PFSK-1 (cell line): ENCODE measurements at regions not wholly inside any gene's neighbourhood (a gene's known extent, or its start where the extent isn't known, plus 50 kb on each side); places are given as distances from the start of the nearest gene placed in this dataset.

Experiments
- FOXP2 ChIP-seq: optimal IDR thresholded peaks from 2 replicates; pipeline ENCODE3; 2011; ENCODE audit warnings: borderline replicate concordance, control low read depth, inconsistent platforms; ENCODE audit not compliant: insufficient read depth; ENCODE audit errors: extremely low read length, extremely low read depth
- POLR2AphosphoS5 ChIP-seq: IDR thresholded peaks from 2 replicates; pipeline ENCODE4 v1.6.1; 2012; ENCODE audit warnings: low read depth, mild to moderate bottlenecking, control low read depth, low read length, moderate library complexity
- SIN3A ChIP-seq: IDR thresholded peaks from 2 replicates; pipeline ENCODE4 v1.6.1; 2012; ENCODE audit warnings: mild to moderate bottlenecking, low read length, moderate library complexity, borderline replicate concordance; ENCODE audit not compliant: insufficient read depth
- TAF1 ChIP-seq: IDR thresholded peaks from 2 replicates; pipeline ENCODE4 v1.6.1; 2012; ENCODE audit warnings: low read length, control low read depth, borderline replicate concordance; ENCODE audit not compliant: insufficient read depth
- TF ChIP-seq, protein P1 (sequence below), 2 experiments: IDR thresholded peaks; 2 replicates each; pipeline versions ENCODE4 v1.6.1 to v1.8.0; 2011 to 2012; ENCODE audit warnings: low read depth in 2 of 2, low read length in 2 of 2, control low read depth in 1 of 2, inconsistent platforms in 1 of 2, mild to moderate bottlenecking in 1 of 2, moderate library complexity in 1 of 2; ENCODE audit not compliant: insufficient read depth in 1 of 2

DNA sequence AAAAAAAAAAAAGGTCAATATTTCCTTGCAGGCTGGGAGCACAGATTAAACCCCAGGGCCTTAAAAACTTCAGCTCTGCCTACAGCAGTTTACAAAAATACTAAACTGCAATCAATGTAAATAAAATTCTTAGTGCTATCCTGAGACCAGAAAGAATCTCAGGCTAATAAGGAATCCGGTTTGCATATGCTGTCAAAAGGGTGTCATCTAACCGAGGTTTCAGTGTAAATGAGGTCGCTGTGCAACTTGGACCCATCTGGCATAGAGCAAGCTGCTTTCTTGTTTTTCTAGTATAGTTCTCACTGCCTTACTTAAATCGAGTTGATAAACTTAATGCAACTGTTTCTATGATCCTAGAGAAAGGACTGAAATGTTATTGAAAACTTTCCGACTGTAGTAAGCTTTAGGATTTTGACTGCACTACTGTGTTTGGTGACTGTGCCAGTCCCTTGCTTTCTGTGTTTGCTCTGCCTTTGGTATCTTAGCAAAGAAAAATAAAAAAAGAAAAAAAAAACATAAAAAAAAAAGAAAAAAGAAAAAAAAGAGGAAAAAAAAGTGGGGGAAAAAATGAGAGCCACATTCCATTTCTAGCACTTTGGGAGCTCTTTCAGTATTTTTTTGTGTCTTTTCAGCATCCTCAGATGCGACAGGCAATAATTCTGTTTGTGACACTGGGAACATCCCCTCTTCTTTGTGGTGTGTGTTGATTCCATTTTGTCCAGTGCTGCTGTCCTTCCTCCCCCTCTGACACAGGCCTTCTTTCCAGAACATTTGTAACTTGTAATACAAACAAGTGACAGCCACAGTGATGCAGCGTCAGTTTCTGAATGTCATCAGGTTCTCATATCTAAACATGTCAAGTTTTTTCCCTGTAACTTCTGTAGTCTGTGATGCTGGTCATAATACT, 340.5 kb downstream of the ZNF536 start:
- TF ChIP-seq SIN3A: no peak
- no peak for TF ChIP-seq POLR2AphosphoS5
- TF ChIP-seq, protein P1, sequence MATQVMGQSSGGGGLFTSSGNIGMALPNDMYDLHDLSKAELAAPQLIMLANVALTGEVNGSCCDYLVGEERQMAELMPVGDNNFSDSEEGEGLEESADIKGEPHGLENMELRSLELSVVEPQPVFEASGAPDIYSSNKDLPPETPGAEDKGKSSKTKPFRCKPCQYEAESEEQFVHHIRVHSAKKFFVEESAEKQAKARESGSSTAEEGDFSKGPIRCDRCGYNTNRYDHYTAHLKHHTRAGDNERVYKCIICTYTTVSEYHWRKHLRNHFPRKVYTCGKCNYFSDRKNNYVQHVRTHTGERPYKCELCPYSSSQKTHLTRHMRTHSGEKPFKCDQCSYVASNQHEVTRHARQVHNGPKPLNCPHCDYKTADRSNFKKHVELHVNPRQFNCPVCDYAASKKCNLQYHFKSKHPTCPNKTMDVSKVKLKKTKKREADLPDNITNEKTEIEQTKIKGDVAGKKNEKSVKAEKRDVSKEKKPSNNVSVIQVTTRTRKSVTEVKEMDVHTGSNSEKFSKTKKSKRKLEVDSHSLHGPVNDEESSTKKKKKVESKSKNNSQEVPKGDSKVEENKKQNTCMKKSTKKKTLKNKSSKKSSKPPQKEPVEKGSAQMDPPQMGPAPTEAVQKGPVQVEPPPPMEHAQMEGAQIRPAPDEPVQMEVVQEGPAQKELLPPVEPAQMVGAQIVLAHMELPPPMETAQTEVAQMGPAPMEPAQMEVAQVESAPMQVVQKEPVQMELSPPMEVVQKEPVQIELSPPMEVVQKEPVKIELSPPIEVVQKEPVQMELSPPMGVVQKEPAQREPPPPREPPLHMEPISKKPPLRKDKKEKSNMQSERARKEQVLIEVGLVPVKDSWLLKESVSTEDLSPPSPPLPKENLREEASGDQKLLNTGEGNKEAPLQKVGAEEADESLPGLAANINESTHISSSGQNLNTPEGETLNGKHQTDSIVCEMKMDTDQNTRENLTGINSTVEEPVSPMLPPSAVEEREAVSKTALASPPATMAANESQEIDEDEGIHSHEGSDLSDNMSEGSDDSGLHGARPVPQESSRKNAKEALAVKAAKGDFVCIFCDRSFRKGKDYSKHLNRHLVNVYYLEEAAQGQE (IDR thresholded peaks at IDR 0.05; ENCODE audit: insufficient read depth in 1 of 2, low read depth in 2 of 2, low read length in 2 of 2): no peak
- TF ChIP-seq TAF1: no peak
- no peak for TF ChIP-seq FOXP2

DNA sequence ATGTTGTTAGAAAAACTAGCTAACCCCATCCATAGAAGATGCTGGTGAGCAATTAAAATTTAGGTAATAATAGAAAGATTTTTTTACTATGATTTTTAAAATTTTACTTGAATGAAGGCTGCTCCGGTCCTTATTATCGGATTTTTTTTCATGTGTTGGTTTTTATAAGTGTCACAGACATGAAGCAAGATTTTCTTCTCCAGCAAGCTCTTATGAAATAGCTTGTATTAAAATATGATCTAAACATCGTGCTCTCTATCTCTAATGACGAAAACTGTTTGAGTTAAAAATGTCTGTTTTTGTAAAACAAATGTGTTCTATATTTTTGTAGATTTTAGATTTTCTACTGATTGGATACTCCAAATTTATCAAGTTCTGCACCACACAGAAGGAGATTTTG, 339.6 kb downstream of the ZNF536 start:
- TF ChIP-seq TAF1 (no peak), SIN3A (no peak), FOXP2 (no peak), POLR2AphosphoS5 (no peak)
- TF ChIP-seq, protein P1 (IDR thresholded peaks at IDR 0.05; ENCODE audit: insufficient read depth in 1 of 2, low read depth in 2 of 2, low read length in 2 of 2): no peak

DNA sequence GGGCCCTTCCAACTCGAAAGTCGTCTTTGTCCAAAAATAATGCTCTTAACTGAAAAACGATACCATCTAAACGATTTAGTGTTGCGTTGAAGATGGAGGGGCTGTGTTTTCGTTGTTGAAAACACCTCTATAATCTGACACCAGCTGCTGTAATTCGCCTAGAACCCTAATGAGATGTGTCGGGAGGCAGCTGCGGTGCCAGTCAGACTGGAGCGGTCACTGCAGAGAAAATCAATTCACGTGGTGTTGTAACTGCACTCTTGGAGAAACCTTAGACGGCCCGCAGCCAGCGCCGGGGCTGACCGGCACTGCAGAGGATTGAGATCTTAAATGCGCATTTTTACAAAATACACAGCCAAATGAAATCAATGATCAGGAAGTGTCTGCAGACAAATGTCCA, 339.1 kb downstream of the ZNF536 start:
- TF ChIP-seq SIN3A (no peak), TAF1 (no peak), FOXP2 (no peak), POLR2AphosphoS5 (no peak)
- TF ChIP-seq, protein P1 (IDR thresholded peaks at IDR 0.05; ENCODE audit: insufficient read depth in 1 of 2, low read depth in 2 of 2, low read length in 2 of 2): no peak

GRCh38 chr19:30710721-30711120, 338.5 kb downstream of the ZNF536 start:
- TF ChIP-seq FOXP2 (no peak), POLR2AphosphoS5 (no peak), TAF1 (no peak), SIN3A (no peak)
- TF ChIP-seq, protein P1 (IDR thresholded peaks at IDR 0.05; ENCODE audit: insufficient read depth in 1 of 2, low read depth in 2 of 2, low read length in 2 of 2): no peak
